ENCODE measurements at regions not wholly inside any gene's neighbourhood (a gene's known extent, or its start where the extent isn't known, plus 50 kb on each side); places are given as distances from the start of the nearest gene placed in this dataset.

DNA sequence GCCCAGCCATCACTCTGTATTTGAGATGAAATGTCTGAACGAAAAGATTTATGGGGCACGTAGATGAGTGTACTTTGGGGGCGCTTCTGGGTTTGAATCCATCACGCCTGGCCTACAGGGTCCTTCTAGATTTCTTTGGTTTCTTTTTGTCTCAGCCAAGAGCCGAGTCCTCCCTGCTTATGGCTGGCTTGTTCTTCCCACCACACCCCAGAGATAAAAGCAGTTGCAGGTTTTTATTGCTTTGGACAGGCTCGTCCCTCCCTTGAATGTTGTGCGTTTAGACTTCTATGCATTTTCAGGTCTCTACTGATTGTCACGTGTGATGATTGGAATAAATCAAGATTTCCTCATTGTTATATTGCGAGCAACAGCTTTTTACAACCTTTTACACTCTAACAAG is 104.8 kb upstream of the CHRNA7 start:
- no peak for DNase-seq

DNA sequence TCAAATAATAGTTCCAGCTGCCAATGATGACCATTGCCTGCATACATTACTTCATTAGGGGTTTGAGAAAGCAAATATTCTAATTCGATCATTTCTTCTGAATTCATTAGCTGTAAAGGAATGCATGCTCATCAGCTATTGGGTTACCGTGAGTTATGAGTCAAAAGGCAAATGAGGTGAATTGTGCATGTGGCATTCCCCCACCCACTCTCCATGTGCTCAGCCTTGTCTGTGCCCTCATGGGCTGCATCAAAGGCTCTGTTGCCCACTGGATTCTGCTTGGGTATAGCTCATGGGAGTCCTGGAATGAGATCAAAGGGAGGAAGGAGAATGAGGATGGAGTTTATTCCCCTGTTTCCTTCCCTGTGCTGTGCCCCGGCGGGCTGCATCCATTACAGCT is 99.3 kb upstream of the CHRNA7 start:
- no peak for DNase-seq

DNA sequence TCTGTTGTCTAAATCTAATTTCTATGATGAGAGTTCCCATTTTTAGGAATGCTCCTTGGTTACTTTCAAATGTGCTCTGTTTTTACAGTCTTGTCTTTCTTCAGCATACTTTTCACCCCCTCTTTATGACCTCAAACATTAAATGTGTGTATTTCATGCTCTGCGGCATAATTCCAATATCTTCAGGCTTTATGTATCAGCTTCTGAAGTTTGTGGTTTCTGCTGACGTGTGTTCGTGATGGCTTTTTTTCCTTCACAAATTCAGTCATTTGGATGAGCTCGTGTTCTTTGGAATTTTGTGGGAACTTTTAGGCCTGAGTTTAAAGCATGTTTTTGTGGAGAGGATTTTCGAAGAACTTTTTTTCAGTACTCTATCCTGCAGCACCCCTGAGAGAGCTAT is 97.7 kb upstream of the CHRNA7 start:
- DNase-seq: no peak

- no peak for DNase-seq
Observed at GRCh38 chr15:31934821-31935220, 95.5 kb upstream of the CHRNA7 start.

DNA sequence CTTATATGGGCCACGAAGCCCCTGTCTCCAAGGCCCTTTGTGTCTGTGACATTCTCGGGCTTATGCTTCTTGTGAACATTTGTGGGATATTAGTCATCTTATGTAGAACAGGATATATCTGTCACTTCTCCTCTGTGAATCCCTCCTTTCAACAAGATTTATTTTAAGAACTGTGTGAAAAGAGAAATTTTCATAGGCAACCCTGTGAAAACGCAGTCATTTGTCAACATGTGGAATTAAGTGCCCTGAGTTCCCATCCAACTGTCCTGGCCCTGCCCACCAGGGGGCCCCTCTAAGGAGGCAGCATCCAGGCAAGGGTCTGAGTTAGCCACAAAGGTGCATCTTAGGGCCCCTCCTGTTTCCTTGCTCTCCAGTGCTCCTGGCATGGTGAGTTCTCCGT is 76.8 kb upstream of the CHRNA7 start:
- no peak for DNase-seq

DNA sequence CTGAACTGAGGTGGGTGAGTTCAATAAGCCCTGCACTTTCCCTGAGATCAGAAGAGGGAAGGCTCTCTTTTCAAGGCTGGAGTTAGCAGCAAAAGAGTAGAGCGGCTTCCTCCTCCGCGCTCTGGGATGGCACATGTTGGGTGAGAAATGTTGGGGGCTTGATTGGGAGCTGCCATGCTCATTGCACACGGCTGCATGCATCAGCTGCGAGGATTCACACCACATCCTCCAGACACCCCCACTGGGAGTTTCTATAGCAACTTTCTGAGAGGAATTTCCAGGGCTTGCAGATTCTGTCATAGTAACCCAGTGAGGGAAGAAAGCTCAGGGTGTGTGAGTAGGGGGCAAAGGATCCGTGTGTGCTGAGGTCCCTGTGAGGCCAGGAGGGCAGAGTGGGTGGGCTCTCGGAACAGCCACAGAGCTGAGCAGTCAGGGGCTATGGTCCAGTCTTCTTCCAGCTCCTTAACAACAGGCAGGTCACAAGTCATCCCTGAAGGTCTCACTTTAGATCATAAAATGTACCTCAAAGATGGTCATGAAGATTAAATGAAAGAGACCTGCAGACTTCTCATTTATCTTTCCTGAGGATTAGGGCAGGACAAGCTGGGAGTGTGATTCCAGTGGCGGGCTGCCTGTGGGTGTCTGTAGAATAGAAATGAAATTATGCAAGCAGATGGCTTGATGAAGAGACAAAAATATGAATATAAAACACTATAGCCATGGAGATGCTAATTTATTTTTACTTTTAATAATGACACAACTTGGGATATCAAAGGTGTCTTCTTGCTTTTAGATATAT is 75.7 kb upstream of the CHRNA7 start:
- DNase-seq: no peak

DNA sequence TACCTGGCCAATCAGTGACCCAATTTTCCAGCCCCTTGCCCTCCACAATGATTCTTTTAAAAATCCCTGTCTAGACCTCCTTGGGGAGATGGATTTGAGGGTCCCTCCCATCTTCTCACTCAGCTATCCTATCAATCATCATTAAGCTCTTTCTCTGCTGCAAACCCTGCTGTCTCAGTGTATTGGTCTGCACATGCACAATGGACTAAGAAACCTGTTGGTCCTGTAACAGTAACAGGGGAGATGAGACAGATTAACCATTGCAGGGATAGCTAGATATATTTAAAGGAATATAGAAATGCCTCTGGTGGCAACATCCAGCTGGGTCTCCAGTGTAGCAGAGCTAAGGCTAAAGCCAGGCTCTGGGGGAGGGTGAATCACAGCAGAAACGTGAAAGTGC is 74.6 kb upstream of the CHRNA7 start:
- DNase-seq: no peak

- no peak for DNase-seq
Observed at GRCh38 chr15:31957581-31957980, 72.7 kb upstream of the CHRNA7 start.

DNA sequence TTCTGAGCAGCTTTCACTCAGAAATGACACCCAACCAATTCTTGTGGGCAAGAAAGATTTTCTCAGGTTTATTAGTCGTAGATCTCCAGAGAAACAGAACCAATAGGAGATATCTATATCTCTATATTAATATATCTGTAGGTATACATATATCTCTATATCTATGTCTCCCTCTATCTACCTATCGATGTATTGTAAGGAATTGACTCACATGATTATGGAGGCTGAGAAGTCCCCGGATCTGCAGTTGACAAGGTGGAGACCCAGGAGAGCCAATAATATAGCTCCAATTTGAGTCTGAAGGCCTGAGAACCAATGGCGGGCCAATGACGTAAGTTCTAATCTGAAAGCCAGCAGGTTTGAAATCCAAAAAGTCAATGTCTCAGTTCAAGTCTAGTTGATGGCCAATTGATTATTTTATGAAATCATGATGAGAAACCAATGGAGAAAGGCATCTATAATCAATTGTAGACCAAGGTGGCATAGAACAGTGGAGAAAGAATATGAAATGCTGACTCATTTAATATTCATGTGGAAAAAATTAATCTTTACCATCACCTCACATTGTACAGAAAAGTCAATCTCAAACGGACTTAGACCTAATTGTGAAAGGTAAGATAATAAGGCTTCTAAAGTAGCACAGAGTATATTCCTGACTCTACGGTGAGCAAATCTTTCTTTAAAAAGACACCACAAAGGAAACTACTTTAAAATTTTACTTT is 65.6 kb upstream of the CHRNA7 start:
- no peak for DNase-seq

GRCh38 chr15:31970007-31970406 is 60.3 kb upstream of the CHRNA7 start:
- DNase-seq: no peak

- no peak for DNase-seq
Observed at GRCh38 chr15:31973197-31973596, 57.1 kb upstream of the CHRNA7 start.

DNA sequence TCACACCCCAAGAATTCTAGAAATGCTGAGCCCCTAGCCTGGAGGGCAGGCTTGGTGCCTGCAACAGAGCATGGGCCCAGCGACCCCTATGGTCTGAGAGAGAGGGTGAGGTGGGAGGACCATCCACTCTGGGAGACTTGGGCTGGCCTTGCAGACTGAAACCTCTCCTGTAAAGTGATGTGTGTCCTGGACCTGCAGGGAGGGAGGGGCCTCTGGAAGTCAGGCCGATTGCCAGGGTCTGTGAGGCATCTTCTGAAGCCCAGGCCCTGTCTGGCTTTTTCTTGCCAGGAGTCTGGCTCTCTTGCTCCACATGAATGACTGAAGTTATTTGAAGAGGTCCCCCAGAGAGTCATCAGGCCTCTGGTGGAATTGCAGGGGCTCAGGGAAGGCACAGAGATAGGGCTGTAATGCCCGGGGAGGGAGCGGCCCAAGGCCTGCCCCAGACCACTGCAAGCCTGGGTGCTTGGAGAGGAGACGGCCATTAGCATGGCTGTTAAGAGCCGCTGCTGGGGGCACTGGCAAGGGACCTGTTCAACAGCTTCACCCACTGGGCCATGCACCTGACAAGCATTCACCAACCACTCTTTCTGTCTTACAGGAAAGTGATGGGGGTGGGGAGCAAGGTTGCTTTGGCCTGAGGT is 56.0 kb upstream of the CHRNA7 start:
- no peak for DNase-seq

GRCh38 chr15:31974855-31975829 is 55.2 kb upstream of the CHRNA7 start:
- DNase-seq: peak; percentile 68

GRCh38 chr15:31975830-31976229 is 54.5 kb upstream of the CHRNA7 start:
- DNase-seq: peak; percentile 38

- no peak for DNase-seq
Observed at GRCh38 chr15:31977138-31977537, 53.2 kb upstream of the CHRNA7 start.

DNA sequence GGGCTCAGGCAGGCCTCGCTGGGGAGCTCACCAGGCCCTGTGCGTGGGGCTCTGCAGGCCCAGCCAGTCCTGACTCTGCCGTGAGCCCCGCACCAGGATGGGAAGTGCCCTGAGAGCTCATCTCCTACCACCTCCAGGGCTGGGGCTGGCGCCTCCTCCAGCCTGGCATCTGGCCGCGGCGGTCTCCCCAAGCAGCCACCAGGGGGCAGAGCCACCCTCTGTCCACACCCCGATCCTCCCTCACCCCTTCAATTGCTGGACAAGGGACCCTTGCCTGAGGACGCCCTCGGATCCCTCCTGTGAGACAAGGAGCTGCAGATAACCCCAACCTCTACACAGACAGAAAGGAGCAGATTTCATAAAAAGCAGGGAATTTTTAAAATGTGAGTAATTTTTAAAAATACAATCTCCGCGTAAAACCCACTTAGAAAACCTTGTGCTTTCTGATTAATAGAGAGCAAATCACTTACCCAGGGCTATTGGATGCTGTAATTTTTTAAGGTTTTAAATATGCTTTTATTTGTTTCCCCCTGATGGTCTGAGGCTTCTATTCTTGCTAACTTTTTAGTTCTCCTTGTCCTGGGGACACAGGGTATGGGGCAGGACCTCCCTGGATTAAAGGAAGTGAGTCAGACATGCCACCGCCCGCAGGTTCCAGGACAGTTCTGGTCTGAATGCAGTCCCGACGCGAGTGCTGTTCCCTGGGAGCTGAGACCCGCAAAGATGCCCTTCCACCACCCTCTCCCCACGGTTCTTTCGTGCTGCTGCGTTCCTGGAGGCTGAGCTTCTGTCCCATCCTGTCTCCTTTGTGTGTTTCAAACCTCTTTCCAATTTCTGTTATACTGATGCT is 52.3 kb upstream of the CHRNA7 start:
- peak; percentile 39 for DNase-seq
